ENCODE measurements at regions not wholly inside any gene's neighbourhood (a gene's known extent, or its start where the extent isn't known, plus 50 kb on each side); places are given as distances from the start of the nearest gene placed in this dataset.

DNA sequence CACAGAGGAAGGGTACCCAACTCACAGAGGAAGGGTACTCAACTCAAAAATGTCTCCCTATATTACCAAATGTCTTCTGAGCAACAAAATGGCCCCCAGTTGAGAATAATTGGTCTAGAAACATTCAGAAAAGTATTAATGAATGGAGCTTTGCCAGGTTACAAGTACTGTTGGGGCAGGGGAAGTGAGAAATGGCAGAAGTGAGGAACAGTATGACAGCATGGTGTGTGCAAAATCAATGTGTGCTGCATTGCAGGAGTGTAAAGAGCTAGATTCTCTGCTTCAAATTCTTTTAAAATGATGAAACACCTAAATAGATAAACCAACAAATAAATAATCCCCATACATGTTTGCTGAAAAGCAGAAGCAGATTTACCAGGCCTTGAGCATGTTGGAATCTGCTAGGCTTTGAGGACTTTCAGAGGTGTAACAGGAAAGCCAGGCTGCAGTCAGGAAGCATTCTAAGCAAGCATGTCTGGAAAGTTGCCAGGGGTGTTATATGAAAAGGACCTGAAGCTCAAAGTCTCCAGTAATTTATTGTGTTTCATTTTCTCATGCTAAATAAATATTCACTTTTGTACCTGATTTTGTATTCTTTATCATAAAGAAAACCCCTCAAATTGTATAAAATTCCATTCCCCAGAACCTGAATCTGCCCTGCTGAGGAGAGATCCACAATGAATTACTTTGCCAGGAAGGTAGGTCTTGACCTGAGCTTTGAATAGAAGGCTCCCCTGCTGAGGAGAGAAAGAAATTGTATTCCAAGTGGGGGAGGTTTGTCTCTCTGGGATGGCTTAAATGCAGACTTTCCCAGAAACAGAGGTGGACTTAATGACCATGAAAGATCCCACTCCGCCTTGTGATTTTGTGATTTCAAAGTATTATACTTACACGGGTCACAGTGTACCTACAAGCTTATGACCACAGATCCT, 265.0 kb upstream of the MARCKS start:
- H3K4me3 Mint-ChIP-seq, result no peak overlapping the region
- H3K9me3 Mint-ChIP-seq, result peaks cover 8% of the 10 kb centered on the region
- no peaks in the 10 kb centered on the region for H3K36me3 Mint-ChIP-seq (ENCODE audit: low read depth)
- TF ChIP-seq, protein P1, sequence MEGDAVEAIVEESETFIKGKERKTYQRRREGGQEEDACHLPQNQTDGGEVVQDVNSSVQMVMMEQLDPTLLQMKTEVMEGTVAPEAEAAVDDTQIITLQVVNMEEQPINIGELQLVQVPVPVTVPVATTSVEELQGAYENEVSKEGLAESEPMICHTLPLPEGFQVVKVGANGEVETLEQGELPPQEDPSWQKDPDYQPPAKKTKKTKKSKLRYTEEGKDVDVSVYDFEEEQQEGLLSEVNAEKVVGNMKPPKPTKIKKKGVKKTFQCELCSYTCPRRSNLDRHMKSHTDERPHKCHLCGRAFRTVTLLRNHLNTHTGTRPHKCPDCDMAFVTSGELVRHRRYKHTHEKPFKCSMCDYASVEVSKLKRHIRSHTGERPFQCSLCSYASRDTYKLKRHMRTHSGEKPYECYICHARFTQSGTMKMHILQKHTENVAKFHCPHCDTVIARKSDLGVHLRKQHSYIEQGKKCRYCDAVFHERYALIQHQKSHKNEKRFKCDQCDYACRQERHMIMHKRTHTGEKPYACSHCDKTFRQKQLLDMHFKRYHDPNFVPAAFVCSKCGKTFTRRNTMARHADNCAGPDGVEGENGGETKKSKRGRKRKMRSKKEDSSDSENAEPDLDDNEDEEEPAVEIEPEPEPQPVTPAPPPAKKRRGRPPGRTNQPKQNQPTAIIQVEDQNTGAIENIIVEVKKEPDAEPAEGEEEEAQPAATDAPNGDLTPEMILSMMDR (IDR thresholded peaks at IDR 0.05), result no peak
- H3K4me1 Mint-ChIP-seq, result peaks cover 58% of the 10 kb centered on the region
- no peaks in the 10 kb centered on the region for H3K27me3 Mint-ChIP-seq (ENCODE audit: low read depth, poor library complexity)
- peak overlapping the region; percentile 81 for H3K27ac Mint-ChIP-seq
- DNase-seq, result no peak

DNA sequence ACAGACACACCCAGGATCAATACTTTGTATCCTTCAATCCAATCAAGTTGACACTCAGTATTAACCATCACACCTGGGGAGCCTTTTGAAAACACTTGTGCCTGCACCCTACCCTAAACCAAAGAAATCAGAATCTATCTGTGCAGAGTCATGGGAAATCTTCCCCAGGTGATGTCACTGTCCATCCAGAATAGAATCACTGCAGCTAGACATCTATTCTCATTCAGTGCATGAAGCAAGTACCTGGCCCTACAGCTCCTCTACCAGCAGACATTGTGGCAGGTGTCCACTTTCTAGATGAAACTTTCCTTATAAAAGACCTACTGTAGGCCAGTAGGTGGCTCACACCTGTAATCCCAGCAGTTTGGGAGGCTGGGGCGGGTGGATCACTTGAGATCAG, 262.4 kb upstream of the MARCKS start:
- Mint-ChIP-seq H3K27me3 (ENCODE audit: low read depth, poor library complexity) (no peaks in the 10 kb centered on the region), H3K4me3 (no peak overlapping the region), H3K4me1 (peaks cover 54% of the 10 kb centered on the region), H3K27ac (no peak overlapping the region), H3K9me3 (peaks cover 8% of the 10 kb centered on the region), H3K36me3 (ENCODE audit: low read depth) (no peaks in the 10 kb centered on the region)
- TF ChIP-seq, protein P1 (IDR thresholded peaks at IDR 0.05), result no peak
- no peak for DNase-seq

DNA sequence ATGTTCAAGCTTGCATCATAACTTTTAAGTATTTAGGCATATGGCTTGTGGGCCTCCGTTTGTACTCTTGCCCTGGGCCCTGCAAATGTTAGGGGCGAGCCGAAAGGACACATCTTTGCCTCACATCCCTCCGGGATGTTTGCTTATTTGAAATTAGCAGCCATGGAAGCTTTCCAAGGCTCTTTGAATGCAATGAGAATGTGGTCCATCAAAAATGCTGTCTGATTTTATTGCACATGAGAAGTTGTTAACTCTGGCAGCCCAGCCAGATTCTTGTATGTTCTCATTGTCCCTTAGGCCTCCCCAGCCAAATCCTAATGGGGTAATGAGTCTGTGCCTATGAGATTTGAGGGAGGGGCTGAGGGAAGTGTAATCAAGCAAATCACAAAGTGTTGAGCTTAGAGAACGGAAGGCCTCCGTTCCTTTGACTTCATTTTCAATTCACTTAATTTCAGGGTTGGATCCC, 261.2 kb upstream of the MARCKS start:
- no peak overlapping the region for H3K27ac Mint-ChIP-seq
- DNase-seq, result no peak
- no peaks in the 10 kb centered on the region for H3K27me3 Mint-ChIP-seq (ENCODE audit: low read depth, poor library complexity)
- H3K9me3 Mint-ChIP-seq, result peaks cover 9% of the 10 kb centered on the region
- peaks cover 49% of the 10 kb centered on the region for H3K4me1 Mint-ChIP-seq
- TF ChIP-seq, protein P1 (IDR thresholded peaks at IDR 0.05), result no peak
- H3K4me3 Mint-ChIP-seq, result no peak overlapping the region
- peaks cover 3% of the 10 kb centered on the region for H3K36me3 Mint-ChIP-seq (ENCODE audit: low read depth)

DNA sequence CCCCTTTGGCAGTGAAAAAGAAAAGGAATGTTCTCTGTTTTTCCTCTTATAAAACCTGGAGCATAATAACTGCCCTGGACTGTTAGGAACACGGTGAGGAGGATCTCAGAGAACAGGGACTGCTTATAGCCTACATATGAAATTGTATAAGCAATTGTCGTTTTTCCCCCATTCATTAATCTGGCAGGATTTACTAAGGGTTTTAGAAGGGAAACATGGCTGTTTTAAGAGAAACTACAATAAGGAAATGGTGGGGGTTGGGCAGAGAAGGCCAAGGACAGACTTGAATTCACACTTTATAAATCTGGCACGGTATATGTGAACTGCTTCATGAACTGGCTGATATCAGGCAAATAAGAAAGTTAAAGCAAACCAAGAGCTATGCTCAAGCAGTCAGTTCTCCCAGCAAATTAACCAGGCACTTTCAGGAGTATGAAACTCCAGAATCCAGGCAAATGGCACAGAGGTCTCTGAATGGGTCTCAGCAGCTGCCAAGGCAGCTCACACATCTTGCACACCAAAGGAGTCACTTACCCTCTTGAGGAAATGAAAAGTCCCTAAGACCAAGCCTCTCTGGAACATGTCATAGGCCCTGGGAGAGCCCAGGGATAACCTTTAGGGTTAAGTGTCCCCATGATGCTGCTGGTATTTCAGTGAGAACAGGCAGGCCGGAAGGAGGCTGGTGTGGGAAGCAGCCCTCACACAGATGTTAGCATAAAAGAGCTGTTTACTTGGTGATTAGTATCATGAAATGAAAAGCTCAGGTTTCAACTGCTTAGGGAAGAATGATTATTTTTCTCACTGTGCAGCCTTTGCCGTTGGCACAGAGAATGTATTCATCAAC, 260.5 kb upstream of the MARCKS start:
- Mint-ChIP-seq H3K4me3 (no peak overlapping the region), H3K9me3 (peaks cover 13% of the 10 kb centered on the region), H3K27me3 (ENCODE audit: low read depth, poor library complexity) (no peaks in the 10 kb centered on the region), H3K27ac (peak overlapping the region; percentile 94), H3K36me3 (ENCODE audit: low read depth) (peaks cover 5% of the 10 kb centered on the region), H3K4me1 (peaks cover 43% of the 10 kb centered on the region)
- peak; percentile 15 for DNase-seq
- TF ChIP-seq, protein P1 (IDR thresholded peaks at IDR 0.05), result no peak

GRCh38 chr6:113597231-113597583, 259.9 kb upstream of the MARCKS start:
- DNase-seq, result no peak
- H3K27me3 Mint-ChIP-seq (ENCODE audit: low read depth, poor library complexity), result no peaks in the 10 kb centered on the region
- H3K27ac Mint-ChIP-seq, result no peak overlapping the region
- TF ChIP-seq, protein P1 (IDR thresholded peaks at IDR 0.05), result no peak
- H3K4me3 Mint-ChIP-seq, result no peak overlapping the region
- peaks cover 37% of the 10 kb centered on the region for H3K4me1 Mint-ChIP-seq
- H3K9me3 Mint-ChIP-seq, result peaks cover 15% of the 10 kb centered on the region
- H3K36me3 Mint-ChIP-seq (ENCODE audit: low read depth), result peaks cover 5% of the 10 kb centered on the region

All from nephron progenitor cell (in vitro differentiated cells).